ENCODE measurements at regions not wholly inside any gene's neighbourhood (a gene's known extent, or its start where the extent isn't known, plus 50 kb on each side); places are given as distances from the start of the nearest gene placed in this dataset.

DNA sequence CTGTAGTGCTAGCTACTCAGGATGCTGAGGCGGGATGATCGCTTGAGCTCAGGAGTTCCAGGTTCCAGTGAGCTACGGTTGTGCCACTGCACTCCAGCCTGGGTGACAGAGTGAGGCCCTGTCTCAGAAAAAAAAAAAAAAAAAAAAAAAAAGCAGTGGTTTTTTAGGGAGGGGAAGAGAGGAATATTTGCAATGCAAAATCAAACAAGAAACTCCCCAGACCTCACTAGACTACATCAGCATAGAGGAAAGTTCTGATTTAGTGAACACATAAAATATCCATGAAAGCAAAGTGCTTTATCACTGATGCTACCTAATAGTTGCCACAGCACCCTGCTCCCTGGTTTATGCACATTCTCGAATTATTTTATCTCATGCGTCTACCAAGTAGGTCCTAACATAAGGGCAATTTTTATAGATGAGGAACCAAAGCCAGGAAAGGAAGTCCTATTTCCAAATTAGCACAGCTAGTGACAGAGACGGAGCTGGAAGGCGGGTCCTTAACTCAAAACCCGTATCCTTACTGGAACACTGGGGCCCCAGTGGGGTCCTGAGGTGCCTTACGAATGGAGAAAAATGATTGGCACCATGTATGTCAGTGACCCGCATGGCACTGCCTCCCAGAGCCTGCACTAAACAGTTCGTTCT is 50.7 kb upstream of the GPR157 start:
- TF ChIP-seq, protein P1, sequence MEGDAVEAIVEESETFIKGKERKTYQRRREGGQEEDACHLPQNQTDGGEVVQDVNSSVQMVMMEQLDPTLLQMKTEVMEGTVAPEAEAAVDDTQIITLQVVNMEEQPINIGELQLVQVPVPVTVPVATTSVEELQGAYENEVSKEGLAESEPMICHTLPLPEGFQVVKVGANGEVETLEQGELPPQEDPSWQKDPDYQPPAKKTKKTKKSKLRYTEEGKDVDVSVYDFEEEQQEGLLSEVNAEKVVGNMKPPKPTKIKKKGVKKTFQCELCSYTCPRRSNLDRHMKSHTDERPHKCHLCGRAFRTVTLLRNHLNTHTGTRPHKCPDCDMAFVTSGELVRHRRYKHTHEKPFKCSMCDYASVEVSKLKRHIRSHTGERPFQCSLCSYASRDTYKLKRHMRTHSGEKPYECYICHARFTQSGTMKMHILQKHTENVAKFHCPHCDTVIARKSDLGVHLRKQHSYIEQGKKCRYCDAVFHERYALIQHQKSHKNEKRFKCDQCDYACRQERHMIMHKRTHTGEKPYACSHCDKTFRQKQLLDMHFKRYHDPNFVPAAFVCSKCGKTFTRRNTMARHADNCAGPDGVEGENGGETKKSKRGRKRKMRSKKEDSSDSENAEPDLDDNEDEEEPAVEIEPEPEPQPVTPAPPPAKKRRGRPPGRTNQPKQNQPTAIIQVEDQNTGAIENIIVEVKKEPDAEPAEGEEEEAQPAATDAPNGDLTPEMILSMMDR (IDR thresholded peaks at IDR 0.05; ENCODE audit: low read depth, low read length) = no peak
- no peak for TF ChIP-seq EZH2phosphoT487 (IDR thresholded peaks at IDR 0.05; ENCODE audit: low read depth)

All from OCI-LY3 (cell line).